Spleen (tissue), 11 donors: ENCODE measurements at regions not wholly inside any gene's neighbourhood (a gene's known extent, or its start where the extent isn't known, plus 50 kb on each side); places are given as distances from the start of the nearest gene placed in this dataset.

ENCODE experiments used
- DNase-seq: peaks from one replicate; pipeline ENCODE4 v3.0.0-alpha.2; 2020
- H3K27ac ChIP-seq, 8 donors: fragments of 200-600 bp; sonication (generic) in 7 of 8; 1 replicate in 4 of 8; 2 replicates in 4 of 8; pipeline versions ENCODE4 v1.5.0 to v1.8.0; 2016 to 2021; ENCODE audit warnings: inconsistent platforms in 4 of 8, mild to moderate bottlenecking in 4 of 8, moderate library complexity in 1 of 8
- H3K27me3 ChIP-seq, 7 donors: fragments of 200-600 bp; sonication (generic) in 6 of 7; replicated peaks in 1 of 7; 1 replicate in 4 of 7; 2 replicates in 3 of 7; pipeline versions ENCODE4 v1.5.0 to v1.8.0; 2016 to 2021; ENCODE audit warnings: inconsistent platforms in 3 of 7, mild to moderate bottlenecking in 1 of 7
- H3K36me3 ChIP-seq, 6 donors: fragments of 200-600 bp; sonication (generic) in 5 of 6; 1 replicate in 4 of 6; 2 replicates in 2 of 6; pipeline versions ENCODE4 v1.5.0 to v1.8.0; 2016 to 2021; ENCODE audit warnings: inconsistent platforms in 2 of 6
- H3K4me1 ChIP-seq, 6 donors: fragments of 200-600 bp; sonication (generic) in 5 of 6; 1 replicate in 3 of 6; 2 replicates in 3 of 6; pipeline versions ENCODE4 v1.5.0 to v1.8.0; 2016 to 2021; ENCODE audit warnings: inconsistent platforms in 3 of 6
- H3K4me3 ChIP-seq, 8 donors: fragments of 200-600 bp; sonication (generic) in 7 of 8; 1 replicate in 4 of 8; 2 replicates in 4 of 8; pipeline versions ENCODE4 v1.5.0 to v1.8.0; 2016 to 2021; ENCODE audit warnings: inconsistent platforms in 4 of 8, mild to moderate bottlenecking in 4 of 8, moderate library complexity in 2 of 8
- H3K9me3 ChIP-seq, 8 donors: fragments of 200-600 bp; sonication (generic) in 7 of 8; 1 replicate in 4 of 8; 2 replicates in 4 of 8; pipeline versions ENCODE4 v1.5.0 to v1.8.0; 2016 to 2021; ENCODE audit warnings: inconsistent platforms in 4 of 8
- POLR2A ChIP-seq, 3 donors: fragments of 450-650 bp; IDR thresholded peaks; one replicate each; pipeline ENCODE4 v1.5.1; 2017; ENCODE audit warnings: antibody characterized with exemption in 3 of 3, mild to moderate bottlenecking in 1 of 3
- POLR2AphosphoS5 ChIP-seq, 3 donors: sonication (generic); formaldehyde crosslinking; IDR thresholded peaks; one replicate each; pipeline ENCODE4 v1.5.1; 2017; ENCODE audit warnings: antibody characterized with exemption in 3 of 3
- WGBS, 5 donors: extraction: QIAGEN DNeasy Blood & Tissue Kit in 3 of 5; methylation state at CpG; one replicate each; pipeline versions ENCODE4 v1.1.5 to v1.1.7; 2013 to 2018; 5-methylcytosine and 5-hydroxymethylcytosine counted together
- intact Hi-C: fragments of 100-400 bp; cut with DNase I; formaldehyde crosslinking; loops from one replicate; pipeline ENCODE4 v1.15.0; 2023; ENCODE audit warnings: low total_unique reads
- TF ChIP-seq, protein P1 (sequence below), 11 experiments: fragments of 200-600 bp in 7 of 11; fragments of 450-650 bp in 4 of 11; sonication (generic) in 4 of 11; IDR thresholded peaks in 8 of 11; conservative IDR thresholded peaks in 3 of 11; 1 replicate in 7 of 11; 2 replicates in 4 of 11; pipeline versions ENCODE4 v1.4.0 to v1.8.0; 2016 to 2021; ENCODE audit warnings: antibody characterized with exemption in 11 of 11, inconsistent platforms in 4 of 11, mild to moderate bottlenecking in 1 of 11
- donor health status: healthy with polysubstance abuse.
- donor health status: DM: no; HTN: no; CAD: no; lungs with moderate emphysema.
- donor health status: DM: no; HTN: no; CAD: no.
- donor health status: Bipolar disorder and iron deficiency.
- donor health status: healthy.
- donor health status: DM: no; HTN: no; CAD: no.
- donor health status: DM: yes; HTN: yes; CAD: no.

DNA sequence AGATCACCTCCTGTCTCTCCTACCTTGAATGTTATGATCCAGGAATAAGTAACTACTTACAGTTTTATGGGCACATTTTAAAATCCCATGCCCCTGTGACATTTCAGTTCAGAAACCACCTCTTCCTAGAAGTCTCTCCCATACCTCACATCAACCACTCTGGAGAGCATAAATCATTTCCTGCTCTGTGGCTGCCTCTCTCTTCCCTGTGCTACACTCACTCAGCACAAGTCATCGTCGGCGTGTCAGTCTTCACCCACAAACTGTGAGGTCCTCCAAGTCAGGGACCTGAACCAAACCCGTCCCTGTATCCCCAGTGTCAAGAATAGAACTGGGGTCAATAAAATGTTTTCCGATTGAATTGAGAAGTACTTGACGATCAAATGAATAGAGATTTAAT lies 863.3 kb downstream of the BCL11B start:
- no peak for TF ChIP-seq POLR2A (IDR thresholded peaks at IDR 0.05)
- no peak for TF ChIP-seq POLR2AphosphoS5 (IDR thresholded peaks at IDR 0.05)
- TF ChIP-seq, protein P1, sequence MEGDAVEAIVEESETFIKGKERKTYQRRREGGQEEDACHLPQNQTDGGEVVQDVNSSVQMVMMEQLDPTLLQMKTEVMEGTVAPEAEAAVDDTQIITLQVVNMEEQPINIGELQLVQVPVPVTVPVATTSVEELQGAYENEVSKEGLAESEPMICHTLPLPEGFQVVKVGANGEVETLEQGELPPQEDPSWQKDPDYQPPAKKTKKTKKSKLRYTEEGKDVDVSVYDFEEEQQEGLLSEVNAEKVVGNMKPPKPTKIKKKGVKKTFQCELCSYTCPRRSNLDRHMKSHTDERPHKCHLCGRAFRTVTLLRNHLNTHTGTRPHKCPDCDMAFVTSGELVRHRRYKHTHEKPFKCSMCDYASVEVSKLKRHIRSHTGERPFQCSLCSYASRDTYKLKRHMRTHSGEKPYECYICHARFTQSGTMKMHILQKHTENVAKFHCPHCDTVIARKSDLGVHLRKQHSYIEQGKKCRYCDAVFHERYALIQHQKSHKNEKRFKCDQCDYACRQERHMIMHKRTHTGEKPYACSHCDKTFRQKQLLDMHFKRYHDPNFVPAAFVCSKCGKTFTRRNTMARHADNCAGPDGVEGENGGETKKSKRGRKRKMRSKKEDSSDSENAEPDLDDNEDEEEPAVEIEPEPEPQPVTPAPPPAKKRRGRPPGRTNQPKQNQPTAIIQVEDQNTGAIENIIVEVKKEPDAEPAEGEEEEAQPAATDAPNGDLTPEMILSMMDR (IDR thresholded peaks at IDR 0.05 in 8 of 11, conservative IDR thresholded peaks at IDR 0.05 in 3 of 11), result no peak
- H3K27me3 ChIP-seq, result no peaks in the 10 kb centered on the region
- no peaks in the 10 kb centered on the region for H3K9me3 ChIP-seq
- WGBS, 5 donors, result 61 to 74% (median 66%) methylated on average over 6 of the region's 6 CpGs
- H3K36me3 ChIP-seq, result no peaks in the 10 kb centered on the region
- no peak overlapping the region for H3K4me3 ChIP-seq
- no peak for DNase-seq
- intact Hi-C loops, result no loop called here
- H3K27ac ChIP-seq, result no peak overlapping the region
- no peaks in the 10 kb centered on the region for H3K4me1 ChIP-seq

DNA sequence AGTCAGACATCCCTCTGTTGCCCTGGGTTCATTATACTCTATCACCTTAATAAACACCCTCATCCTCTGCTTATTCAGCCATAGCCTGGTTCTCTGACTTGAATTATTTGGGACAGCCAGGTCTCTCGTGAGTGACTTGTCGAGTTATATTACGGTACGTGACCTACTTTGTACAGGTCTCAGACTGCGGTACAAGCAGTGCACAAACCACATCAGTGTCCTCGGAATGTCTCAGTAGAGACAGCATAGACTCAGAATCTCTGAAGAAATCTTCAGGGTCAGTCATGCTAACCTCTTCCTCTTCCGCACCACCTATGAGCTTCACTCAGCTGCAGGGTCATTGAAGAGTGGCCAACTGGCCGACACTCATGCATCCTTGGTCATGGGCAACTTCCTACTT lies 860.8 kb downstream of the BCL11B start:
- TF ChIP-seq, protein P1 (IDR thresholded peaks at IDR 0.05 in 8 of 11, conservative IDR thresholded peaks at IDR 0.05 in 3 of 11), result no peak
- TF ChIP-seq POLR2A (IDR thresholded peaks at IDR 0.05), result no peak
- TF ChIP-seq POLR2AphosphoS5 (IDR thresholded peaks at IDR 0.05), result no peak
- no peaks in the 10 kb centered on the region for H3K9me3 ChIP-seq
- no peak overlapping the region for H3K27ac ChIP-seq
- WGBS, 5 donors, result 87 to 96% (median 91%) methylated on average over 8 of the region's 8 CpGs
- no peaks in the 10 kb centered on the region for H3K4me1 ChIP-seq
- no peak overlapping the region for H3K4me3 ChIP-seq
- DNase-seq, result no peak
- intact Hi-C loops, result no loop called here
- H3K36me3 ChIP-seq, result no peaks in the 10 kb centered on the region
- no peaks in the 10 kb centered on the region for H3K27me3 ChIP-seq

GRCh38 chr14:98412431-98412830 lies 859.6 kb downstream of the BCL11B start:
- no peaks in the 10 kb centered on the region for H3K27me3 ChIP-seq
- H3K4me3 ChIP-seq, result no peak overlapping the region
- H3K9me3 ChIP-seq, result no peaks in the 10 kb centered on the region
- TF ChIP-seq POLR2AphosphoS5 (IDR thresholded peaks at IDR 0.05) (no peak), POLR2A (IDR thresholded peaks at IDR 0.05) (no peak)
- TF ChIP-seq, protein P1 (IDR thresholded peaks at IDR 0.05 in 8 of 11, conservative IDR thresholded peaks at IDR 0.05 in 3 of 11), result no peak
- intact Hi-C loops, result no loop called here
- no peaks in the 10 kb centered on the region for H3K36me3 ChIP-seq
- H3K4me1 ChIP-seq, result no peaks in the 10 kb centered on the region
- WGBS, 5 donors, result 83 to 96% (median 90%) methylated on average over 2 of the region's 2 CpGs
- H3K27ac ChIP-seq, result no peak overlapping the region
- no peak for DNase-seq

DNA sequence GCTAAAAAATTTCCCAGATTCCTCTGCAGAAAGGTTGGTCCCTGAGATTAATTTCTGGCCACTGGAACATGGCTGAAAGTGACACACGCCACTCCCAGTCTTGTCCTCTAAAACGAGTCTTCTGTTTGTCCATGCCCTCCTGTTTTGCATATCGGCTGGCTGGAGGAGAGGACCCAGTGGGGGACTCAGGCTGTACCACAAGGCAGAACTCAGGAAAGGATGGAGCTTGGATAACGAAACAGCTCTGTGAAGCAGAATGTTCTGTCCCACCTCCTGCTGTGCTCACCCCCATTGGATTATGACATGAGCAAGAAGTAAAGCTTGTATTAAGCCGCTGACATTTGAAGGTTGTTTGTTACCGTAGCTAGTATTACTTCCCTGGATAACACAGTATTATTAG lies 856.2 kb downstream of the BCL11B start:
- Histone ChIP-seq H3K9me3 (no peaks in the 10 kb centered on the region), H3K4me3 (no peak overlapping the region), H3K36me3 (no peaks in the 10 kb centered on the region), H3K27me3 (no peaks in the 10 kb centered on the region), H3K4me1 (no peaks in the 10 kb centered on the region), H3K27ac (no peak overlapping the region)
- DNase-seq, result no peak
- WGBS, 5 donors, result 71 to 83% (median 82%) methylated on average over 6 of the region's 6 CpGs
- no peak for TF ChIP-seq POLR2A (IDR thresholded peaks at IDR 0.05)
- TF ChIP-seq POLR2AphosphoS5 (IDR thresholded peaks at IDR 0.05), result no peak
- TF ChIP-seq, protein P1 (IDR thresholded peaks at IDR 0.05 in 8 of 11, conservative IDR thresholded peaks at IDR 0.05 in 3 of 11), result no peak
- intact Hi-C loops, result no loop called here
